HG03520 (cell line): ENCODE measurements at regions not wholly inside any gene's neighbourhood (a gene's known extent, or its start where the extent isn't known, plus 50 kb on each side); places are given as distances from the start of the nearest gene placed in this dataset.

Experiments used
- ATAC-seq: cut with Tn5 transposase; IDR thresholded peaks from one replicate; pipeline ENCODE4 v1.9.1; 2021; ENCODE audit warnings: mild to moderate bottlenecking, moderate library complexity; ENCODE audit not compliant: unreplicated experiment

DNA sequence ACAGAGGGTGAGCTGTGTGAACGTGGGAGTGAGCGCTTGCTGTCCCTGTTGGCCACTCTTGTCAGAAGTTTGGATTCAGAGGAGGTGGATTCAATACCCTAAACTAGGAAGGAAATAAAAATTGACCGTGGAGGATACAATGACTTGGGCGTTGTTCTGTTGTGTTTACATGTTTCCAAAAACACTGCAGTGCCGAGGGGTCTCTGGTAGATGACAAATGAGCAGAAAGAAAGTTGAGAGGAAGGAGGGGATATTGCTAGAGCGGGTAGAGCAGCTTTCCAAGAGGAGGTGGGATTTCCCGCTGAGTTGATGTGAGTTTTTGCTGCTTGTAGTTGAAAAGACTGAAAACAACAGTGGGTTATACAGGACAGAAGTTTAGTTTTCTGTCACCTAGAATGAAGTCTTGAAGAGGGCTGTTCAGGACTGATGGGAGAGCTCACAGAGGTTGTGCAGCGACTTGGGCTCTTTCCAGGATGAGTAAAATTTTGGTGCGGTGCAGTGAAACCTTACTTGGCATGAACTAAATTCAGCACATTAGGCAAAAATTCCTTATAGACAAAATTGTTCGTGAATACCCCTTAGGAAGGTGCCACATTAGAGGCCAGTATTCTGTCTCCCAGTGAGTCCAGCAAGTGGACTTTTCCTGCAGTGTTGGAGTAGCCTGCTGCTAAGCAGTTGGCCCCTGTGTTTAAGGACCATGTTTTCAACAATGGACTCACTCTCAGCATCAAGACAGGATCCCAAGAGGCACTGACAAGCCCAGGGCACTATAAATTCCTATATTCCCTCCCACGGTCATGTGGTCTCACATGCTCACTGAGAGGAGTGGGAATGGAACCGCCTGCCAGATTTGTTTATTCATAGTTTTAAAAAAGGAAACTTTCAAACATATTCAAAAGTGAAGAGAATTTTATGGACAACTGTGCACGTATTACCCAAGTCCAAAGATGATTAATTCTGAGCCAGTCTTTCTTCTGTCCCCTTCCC, 435.0 kb upstream of the C2CD4B start:
- ATAC-seq, result no peak

DNA sequence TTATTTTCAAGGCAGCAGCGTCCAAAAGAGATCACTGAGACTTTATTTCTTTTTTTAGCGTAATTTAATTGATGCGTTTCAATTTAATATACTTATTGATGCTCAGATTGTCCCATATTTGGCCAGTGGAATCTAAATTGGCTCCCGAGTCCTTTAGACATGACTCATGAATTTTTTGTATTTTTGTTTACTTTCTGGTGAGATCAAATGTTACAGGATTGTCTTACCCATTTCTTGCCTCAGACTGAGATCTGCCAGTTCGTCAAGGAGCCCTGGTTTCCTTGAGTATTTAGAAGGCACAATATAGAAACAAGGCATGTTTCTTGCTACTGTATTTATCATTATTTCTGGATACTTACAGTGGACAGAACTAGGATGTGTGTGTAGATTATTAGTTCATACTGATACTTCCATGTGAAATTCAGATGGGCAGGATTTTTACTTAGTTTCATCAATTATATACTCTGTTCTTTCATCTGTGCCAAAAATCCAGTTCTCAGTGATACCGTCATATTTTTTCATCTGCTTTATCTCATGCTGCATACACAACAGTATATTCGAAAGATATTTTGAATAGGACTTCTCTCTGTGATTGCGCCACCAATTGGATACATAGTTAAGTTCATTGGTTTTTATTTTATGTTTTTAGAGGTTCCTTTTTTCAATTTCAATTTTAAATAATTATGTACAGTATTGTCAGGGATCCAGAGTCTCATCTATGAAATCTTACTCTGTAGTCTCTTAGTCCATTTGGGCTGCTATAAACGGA, 436.9 kb upstream of the C2CD4B start:
- no peak for ATAC-seq

DNA sequence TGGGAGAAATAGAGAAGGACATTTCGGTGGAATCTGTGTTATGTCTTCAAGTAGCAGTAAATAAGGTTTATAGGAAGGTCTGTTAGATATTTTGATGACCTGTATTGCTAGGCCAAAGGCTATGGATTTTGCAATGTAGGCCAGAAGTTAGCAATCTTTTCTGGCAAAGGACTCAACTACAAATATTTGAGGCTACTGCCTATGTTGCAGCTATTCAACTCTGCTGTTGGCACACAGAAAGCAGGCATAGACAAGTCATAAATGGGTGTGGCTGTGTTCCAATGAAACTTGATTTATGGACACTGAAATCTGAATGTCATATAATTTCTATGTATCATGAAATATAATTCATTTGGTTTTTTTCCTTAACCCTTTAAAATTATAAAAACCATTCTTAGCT, 438.7 kb upstream of the C2CD4B start:
- ATAC-seq, result no peak

DNA sequence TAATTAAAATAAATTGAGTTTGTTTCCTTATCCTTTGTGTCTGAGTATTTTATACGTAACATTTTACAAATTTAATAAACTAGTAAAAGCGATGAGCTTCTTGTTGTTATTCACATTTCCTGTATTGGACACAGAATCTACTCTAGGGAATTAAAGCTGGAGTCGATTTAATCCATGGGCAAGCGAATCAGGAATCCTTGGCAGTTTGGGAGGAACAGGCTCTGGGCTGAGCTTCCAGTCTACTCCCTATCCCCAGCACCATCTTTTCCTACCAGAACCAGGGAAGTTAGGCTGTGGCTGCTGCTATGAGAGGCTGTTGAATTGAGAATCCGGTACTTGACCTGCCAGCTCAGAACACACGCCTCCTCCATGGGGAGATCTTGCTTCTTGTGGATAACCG, 437.3 kb upstream of the TPM1 start:
- ATAC-seq, result no peak

DNA sequence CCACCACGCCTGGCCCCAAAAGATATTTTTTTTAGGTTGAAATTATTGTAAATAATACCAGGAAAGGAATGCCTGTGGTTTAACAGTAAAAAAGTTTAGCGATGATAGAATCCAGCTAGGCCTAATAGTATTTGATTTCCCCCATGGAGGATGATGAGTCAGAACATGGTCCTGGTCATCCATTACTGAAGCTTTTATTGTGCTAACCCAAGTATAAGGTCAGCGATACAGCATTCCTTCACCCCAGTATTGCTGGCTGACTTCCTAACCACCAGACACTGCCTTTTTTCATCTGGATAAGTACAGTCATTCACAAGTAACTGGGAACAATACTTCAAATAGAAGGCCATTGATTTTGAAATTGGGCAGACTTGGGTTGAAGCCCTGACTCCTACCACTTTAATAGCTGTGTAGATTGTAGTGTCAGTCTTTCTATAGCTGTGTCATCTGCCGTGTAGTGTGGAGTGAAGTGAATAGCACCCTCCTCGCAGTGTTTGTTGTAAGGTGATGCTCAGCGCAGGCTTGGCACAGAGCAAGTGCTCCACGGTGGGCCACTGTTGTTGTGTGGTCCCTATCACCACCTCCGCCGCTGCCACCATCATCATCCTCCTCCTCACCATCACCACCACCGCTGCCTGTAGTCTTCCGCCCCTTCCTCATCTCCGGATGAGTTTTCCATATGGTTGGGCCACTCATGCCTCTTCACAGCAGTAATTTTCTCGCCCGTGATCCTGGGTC, 436.0 kb upstream of the TPM1 start:
- ATAC-seq, result no peak

DNA sequence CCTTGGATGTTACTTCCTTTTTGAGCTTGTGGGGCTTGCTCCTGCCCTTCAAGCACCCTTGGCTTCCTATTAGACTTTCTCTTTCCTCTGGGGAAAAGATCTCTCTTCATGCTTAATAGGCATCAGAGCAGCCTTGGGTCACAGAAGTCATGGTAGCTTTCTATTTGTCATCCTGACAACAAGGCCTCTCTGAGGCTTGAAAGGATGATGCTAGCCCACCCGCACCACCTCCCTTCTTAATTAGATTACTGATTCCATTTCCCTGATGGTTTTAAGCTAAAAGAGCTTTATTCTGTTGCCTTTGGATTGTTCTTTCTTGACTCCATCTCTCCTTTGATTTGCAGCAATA, 435.5 kb upstream of the TPM1 start:
- ATAC-seq, result no peak

- ATAC-seq, result no peak
Observed at GRCh38 chr15:62607643-62608042, 434.9 kb upstream of the TPM1 start.

- ATAC-seq, result no peak
Observed at GRCh38 chr15:62608369-62608768, 434.2 kb upstream of the TPM1 start.

DNA sequence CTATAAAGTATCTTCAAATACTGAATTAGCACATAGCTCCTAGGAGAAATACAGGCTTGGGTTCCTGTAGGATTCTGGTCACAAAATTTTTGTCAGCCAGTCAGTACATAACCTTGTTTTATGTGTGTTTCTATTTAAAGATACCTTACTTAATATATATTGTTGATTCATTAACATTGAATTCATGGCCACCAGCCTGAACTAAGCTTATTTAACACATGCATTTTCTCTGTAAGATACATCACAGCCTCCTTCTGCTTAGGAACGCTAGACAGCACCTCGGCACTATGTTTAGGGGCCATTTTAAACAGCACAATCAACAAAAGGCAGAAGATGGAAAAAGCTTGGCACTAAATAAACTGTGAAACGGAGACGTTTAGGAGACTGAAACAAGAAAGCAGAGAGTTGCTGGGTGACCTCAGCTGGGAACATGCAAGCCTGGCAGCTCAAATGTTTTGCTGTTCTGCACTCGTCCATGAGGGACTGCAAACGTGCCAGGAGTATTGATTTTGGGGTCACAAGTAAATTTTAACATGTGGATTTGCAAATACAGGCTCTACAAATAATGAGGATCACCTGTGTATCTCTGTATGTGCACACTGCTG, 432.2 kb upstream of the TPM1 start:
- ATAC-seq, result no peak

- no peak for ATAC-seq
Observed at GRCh38 chr15:62611002-62611401, 431.5 kb upstream of the TPM1 start.

GRCh38 chr15:62612183-62612733, 430.3 kb upstream of the TPM1 start:
- no peak for ATAC-seq

GRCh38 chr15:62612771-62613170, 429.8 kb upstream of the TPM1 start:
- no peak for ATAC-seq

GRCh38 chr15:62616746-62617145, 425.8 kb upstream of the TPM1 start:
- ATAC-seq, result no peak

- no peak for ATAC-seq
Observed at GRCh38 chr15:62617741-62618140, 424.8 kb upstream of the TPM1 start.

DNA sequence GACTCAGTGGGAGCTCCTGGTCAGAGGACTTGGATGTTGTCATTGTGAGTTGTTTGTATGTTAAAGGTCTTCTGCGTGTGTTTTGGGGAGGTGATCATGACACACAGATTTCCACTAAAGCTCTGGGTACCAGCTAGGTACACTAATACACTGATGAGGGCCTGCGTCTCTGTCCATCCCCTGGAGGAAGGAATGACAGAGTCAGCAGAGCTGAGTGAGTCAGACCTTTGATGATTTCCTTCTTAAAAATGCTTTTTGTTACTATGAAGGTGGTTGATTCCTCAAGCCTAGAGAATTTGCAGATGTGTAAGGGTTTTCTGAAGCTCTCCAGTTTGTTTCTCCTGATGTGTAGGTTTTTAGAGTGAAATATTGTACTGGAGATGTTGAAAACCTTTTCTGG, 424.1 kb upstream of the TPM1 start:
- ATAC-seq, result no peak

GRCh38 chr15:62618846-62619504, 423.6 kb upstream of the TPM1 start:
- no peak for ATAC-seq

GRCh38 chr15:62619526-62619925, 423.0 kb upstream of the TPM1 start:
- no peak for ATAC-seq

- no peak for ATAC-seq
Observed at GRCh38 chr15:62622775-62623174, 419.8 kb upstream of the TPM1 start.

- no peak for ATAC-seq
Observed at GRCh38 chr15:62624547-62625378, 417.8 kb upstream of the TPM1 start.
